ENCODE measurements at regions not wholly inside any gene's neighbourhood (a gene's known extent, or its start where the extent isn't known, plus 50 kb on each side); places are given as distances from the start of the nearest gene placed in this dataset.
A peak's percentile ranks its signal among the peaks of the same experiment; 100 is the strongest.

- Histone ChIP-seq H3K4me1 (peaks cover 53% of the 10 kb centered on the region), H3K36me3 (no peaks in the 10 kb centered on the region), H4K20me1 (ENCODE audit: low read depth) (no peaks in the 10 kb centered on the region), H3K4me2 (no peak overlapping the region), H3K9ac (no peak overlapping the region), H3K27ac (no peak overlapping the region), H3K9me3 (ENCODE audit: low read depth) (no peaks in the 10 kb centered on the region), H3K79me2 (ENCODE audit: low read depth) (no peaks in the 10 kb centered on the region), H2AFZ (replicated peaks) (peak overlapping the region; percentile 27), H3K27me3 (no peaks in the 10 kb centered on the region), H3F3A (ENCODE audit: low read depth) (peaks cover 9% of the 10 kb centered on the region), H3K4me3 (no peak overlapping the region)
- H3K4me3 Mint-ChIP-seq, result no peak overlapping the region
- TF ChIP-seq EZH2 (IDR thresholded peaks at IDR 0.05) (no peak), EZH2phosphoT487 (IDR thresholded peaks at IDR 0.05) (no peak)
- TF ChIP-seq, protein P1, sequence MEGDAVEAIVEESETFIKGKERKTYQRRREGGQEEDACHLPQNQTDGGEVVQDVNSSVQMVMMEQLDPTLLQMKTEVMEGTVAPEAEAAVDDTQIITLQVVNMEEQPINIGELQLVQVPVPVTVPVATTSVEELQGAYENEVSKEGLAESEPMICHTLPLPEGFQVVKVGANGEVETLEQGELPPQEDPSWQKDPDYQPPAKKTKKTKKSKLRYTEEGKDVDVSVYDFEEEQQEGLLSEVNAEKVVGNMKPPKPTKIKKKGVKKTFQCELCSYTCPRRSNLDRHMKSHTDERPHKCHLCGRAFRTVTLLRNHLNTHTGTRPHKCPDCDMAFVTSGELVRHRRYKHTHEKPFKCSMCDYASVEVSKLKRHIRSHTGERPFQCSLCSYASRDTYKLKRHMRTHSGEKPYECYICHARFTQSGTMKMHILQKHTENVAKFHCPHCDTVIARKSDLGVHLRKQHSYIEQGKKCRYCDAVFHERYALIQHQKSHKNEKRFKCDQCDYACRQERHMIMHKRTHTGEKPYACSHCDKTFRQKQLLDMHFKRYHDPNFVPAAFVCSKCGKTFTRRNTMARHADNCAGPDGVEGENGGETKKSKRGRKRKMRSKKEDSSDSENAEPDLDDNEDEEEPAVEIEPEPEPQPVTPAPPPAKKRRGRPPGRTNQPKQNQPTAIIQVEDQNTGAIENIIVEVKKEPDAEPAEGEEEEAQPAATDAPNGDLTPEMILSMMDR (IDR thresholded peaks at IDR 0.05), result no peak
- peaks cover 47% of the 10 kb centered on the region for H3K4me1 Mint-ChIP-seq
- no peak for DNase-seq (ENCODE audit: low spot score)
- H3K36me3 Mint-ChIP-seq, result peaks cover 2% of the 10 kb centered on the region
- H3K9me3 Mint-ChIP-seq, result peaks cover 2% of the 10 kb centered on the region
- H3K27me3 Mint-ChIP-seq (ENCODE audit: insufficient read depth, low read depth), result peaks cover 5% of the 10 kb centered on the region
- H3K27ac Mint-ChIP-seq, result no peak overlapping the region
Measured at GRCh38 chr6:139544701-139545057, 170.2 kb upstream of the CITED2 start.

- Histone ChIP-seq H2AFZ (replicated peaks) (no peak overlapping the region), H3K79me2 (ENCODE audit: low read depth) (no peaks in the 10 kb centered on the region), H4K20me1 (ENCODE audit: low read depth) (no peaks in the 10 kb centered on the region), H3K9ac (no peak overlapping the region), H3K4me2 (no peak overlapping the region), H3K4me1 (peaks cover 44% of the 10 kb centered on the region), H3F3A (ENCODE audit: low read depth) (peaks cover 6% of the 10 kb centered on the region), H3K27ac (no peak overlapping the region), H3K36me3 (no peaks in the 10 kb centered on the region), H3K4me3 (no peak overlapping the region), H3K27me3 (no peaks in the 10 kb centered on the region), H3K9me3 (ENCODE audit: low read depth) (no peaks in the 10 kb centered on the region)
- no peaks in the 10 kb centered on the region for H3K9me3 Mint-ChIP-seq
- peaks cover 5% of the 10 kb centered on the region for H3K27me3 Mint-ChIP-seq (ENCODE audit: insufficient read depth, low read depth)
- DNase-seq (ENCODE audit: low spot score), result no peak
- peak overlapping the region; percentile 70 for H3K27ac Mint-ChIP-seq
- TF ChIP-seq EZH2 (IDR thresholded peaks at IDR 0.05) (no peak), EZH2phosphoT487 (IDR thresholded peaks at IDR 0.05) (no peak)
- TF ChIP-seq, protein P1 (IDR thresholded peaks at IDR 0.05), result no peak
- no peak overlapping the region for H3K4me3 Mint-ChIP-seq
- H3K4me1 Mint-ChIP-seq, result peaks cover 41% of the 10 kb centered on the region
- peaks cover 2% of the 10 kb centered on the region for H3K36me3 Mint-ChIP-seq
Measured at GRCh38 chr6:139542351-139542750, 167.9 kb upstream of the CITED2 start.

GRCh38 chr6:139540894-139541293 lies 166.4 kb upstream of the CITED2 start:
- H3F3A ChIP-seq (ENCODE audit: low read depth), result no peaks in the 10 kb centered on the region
- no peak overlapping the region for H3K4me3 Mint-ChIP-seq
- peaks cover 2% of the 10 kb centered on the region for H3K36me3 Mint-ChIP-seq
- peaks cover 5% of the 10 kb centered on the region for H3K27me3 Mint-ChIP-seq (ENCODE audit: insufficient read depth, low read depth)
- H3K9me3 ChIP-seq (ENCODE audit: low read depth), result no peaks in the 10 kb centered on the region
- H3K27me3 ChIP-seq, result no peaks in the 10 kb centered on the region
- peak; percentile 14 for DNase-seq (ENCODE audit: low spot score)
- TF ChIP-seq, protein P1 (IDR thresholded peaks at IDR 0.05), result no peak
- TF ChIP-seq EZH2phosphoT487 (IDR thresholded peaks at IDR 0.05) (no peak), EZH2 (IDR thresholded peaks at IDR 0.05) (no peak)
- H3K4me1 Mint-ChIP-seq, result peaks cover 26% of the 10 kb centered on the region
- no peak overlapping the region for H3K27ac ChIP-seq
- H3K79me2 ChIP-seq (ENCODE audit: low read depth), result no peaks in the 10 kb centered on the region
- H3K9ac ChIP-seq, result no peak overlapping the region
- peaks cover 30% of the 10 kb centered on the region for H3K4me1 ChIP-seq
- H3K4me3 ChIP-seq, result no peak overlapping the region
- no peak overlapping the region for H3K27ac Mint-ChIP-seq
- H2AFZ ChIP-seq (replicated peaks), result peak overlapping the region; percentile 1
- H3K4me2 ChIP-seq, result no peak overlapping the region
- H3K9me3 Mint-ChIP-seq, result no peaks in the 10 kb centered on the region
- no peaks in the 10 kb centered on the region for H4K20me1 ChIP-seq (ENCODE audit: low read depth)
- no peaks in the 10 kb centered on the region for H3K36me3 ChIP-seq
